Stimulated activated effector memory CD8-positive, alpha-beta T cell treated with anti-CD3 and anti-CD28 coated beads, Interleukin-12 subunit alpha, Interleukin-12 subunit beta, amount 100 ng/mL, for 72 hours (primary cell): ENCODE measurements at regions not wholly inside any gene's neighbourhood (a gene's known extent, or its start where the extent isn't known, plus 50 kb on each side); places are given as distances from the start of the nearest gene placed in this dataset.
"Not testable (repeated sequence)": the region's sequence is repeated elsewhere in the genome, so short reads cannot be mapped to it uniquely, and the experiment has no call there.

Experiments used
- ATAC-seq: fragments of 150-1000 bp; cut with Tn5 transposase; 2 replicates; pipeline ENCODE4 v1.10.0; 2021
- DNase-seq, 2 donors: peaks; one replicate each; pipeline ENCODE4 v3.0.0; 2021 to 2022; ENCODE audit warnings: low spot score in 2 of 2
- H3K27ac Mint-ChIP-seq: one replicate; pipeline ENCODE4 v1.8.0; 2022; ENCODE audit warnings: mild to moderate bottlenecking, mixed read lengths
- H3K36me3 Mint-ChIP-seq: one replicate; pipeline ENCODE4 v1.8.0; 2022; ENCODE audit warnings: mild to moderate bottlenecking, mixed read lengths
- H3K4me1 Mint-ChIP-seq: one replicate; pipeline ENCODE4 v1.8.0; 2022; ENCODE audit warnings: mixed read lengths
- H3K4me3 Mint-ChIP-seq: one replicate; pipeline ENCODE4 v1.8.0; 2022; ENCODE audit warnings: mild to moderate bottlenecking, mixed read lengths
- H3K9me3 Mint-ChIP-seq: one replicate; pipeline ENCODE4 v1.8.0; 2022; ENCODE audit warnings: mixed read lengths

DNA sequence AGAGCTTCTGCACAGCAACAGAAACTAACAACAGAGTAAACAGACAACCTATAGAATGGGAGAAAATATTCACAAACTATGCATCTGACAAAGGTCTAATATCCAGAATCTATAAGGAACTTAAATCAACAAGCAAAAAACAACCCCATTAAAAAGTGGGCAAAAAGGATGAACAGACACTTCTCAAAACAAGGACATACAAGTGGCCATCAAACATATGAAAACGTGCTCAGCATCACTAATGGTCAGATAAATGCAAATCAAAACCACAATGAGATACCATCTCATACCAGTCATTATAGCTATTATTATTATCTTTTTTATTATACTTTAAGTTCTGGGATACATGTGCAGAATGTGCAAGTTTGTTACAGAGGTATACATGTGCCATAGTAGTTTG lies 252.6 kb downstream of the PTGER3 start:
- not testable (repeated sequence) for H3K36me3 Mint-ChIP-seq

DNA sequence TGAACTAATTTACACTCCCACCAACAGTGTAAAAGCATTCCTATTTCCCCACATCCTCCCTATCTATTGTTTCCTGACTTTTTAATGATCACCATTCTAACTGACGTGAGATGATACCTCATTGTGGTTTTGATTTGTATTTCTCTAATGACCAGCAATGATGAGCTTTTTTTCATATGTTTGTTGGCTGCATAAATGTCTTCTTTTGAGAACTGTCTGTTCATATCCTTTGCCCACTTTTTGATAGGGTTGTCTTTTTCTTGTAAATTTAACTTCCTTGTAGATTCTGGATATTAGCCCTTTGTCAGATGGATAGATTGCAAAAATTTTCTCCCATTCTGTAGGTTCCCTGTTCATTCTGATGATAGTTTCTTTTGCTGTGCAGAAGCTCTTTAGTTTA lies 251.3 kb downstream of the PTGER3 start:
- not testable (repeated sequence) for H3K4me1 Mint-ChIP-seq, H3K36me3 Mint-ChIP-seq, ATAC-seq, H3K4me3 Mint-ChIP-seq, H3K27ac Mint-ChIP-seq, H3K9me3 Mint-ChIP-seq, DNase-seq

More for the DNA sequence above, 252.6 kb downstream of the PTGER3 start:
- ATAC-seq, H3K4me3 Mint-ChIP-seq, H3K27ac Mint-ChIP-seq, H3K9me3 Mint-ChIP-seq, DNase-seq, H3K4me1 Mint-ChIP-seq: not testable (repeated sequence)

DNA sequence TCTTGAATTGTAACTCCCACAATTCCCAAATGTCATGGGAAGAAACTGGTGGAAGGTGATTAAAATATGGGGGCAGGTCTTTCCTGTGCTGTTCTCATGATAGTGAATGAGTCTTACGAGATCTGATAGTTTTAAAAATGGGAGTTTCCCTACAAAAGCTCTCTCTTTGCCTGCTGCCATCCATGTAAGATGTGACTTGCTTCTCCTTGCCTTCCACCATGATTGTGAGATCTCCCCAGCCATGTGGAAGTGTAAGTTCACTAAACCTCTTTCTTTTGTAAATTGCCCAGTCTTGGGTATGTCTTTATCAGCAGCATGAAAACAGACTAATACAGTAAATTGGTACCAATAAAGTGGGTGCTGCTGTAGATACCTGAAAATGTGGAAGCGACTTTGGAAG lies 245.0 kb downstream of the PTGER3 start:
- H3K27ac Mint-ChIP-seq, H3K36me3 Mint-ChIP-seq, DNase-seq, H3K4me1 Mint-ChIP-seq, H3K9me3 Mint-ChIP-seq, H3K4me3 Mint-ChIP-seq, ATAC-seq: not testable (repeated sequence)

DNA sequence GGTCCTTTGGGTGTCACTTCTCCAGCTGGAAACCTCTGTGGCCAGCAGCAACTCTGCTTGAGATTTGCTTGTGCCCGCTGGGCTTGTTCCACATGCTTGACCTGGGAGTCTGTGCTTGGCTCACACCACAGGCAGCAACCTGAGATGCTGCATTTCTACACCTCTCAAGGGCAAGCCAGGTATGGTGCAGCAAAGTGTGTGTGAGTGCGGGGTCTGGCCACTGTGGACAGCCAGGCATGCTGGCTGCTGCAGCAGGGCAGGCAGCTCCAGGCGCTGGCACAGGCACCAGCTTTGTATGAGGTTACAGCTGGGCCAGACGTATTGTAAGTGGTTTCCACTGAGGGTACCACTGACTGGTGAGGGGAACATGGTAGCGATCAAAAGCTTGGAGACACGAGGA lies 242.0 kb downstream of the PTGER3 start:
- Mint-ChIP-seq H3K9me3 (no peaks in the 10 kb centered on the region), H3K4me1 (no peaks in the 10 kb centered on the region), H3K4me3 (no peak overlapping the region), H3K27ac (no peak overlapping the region), H3K36me3 (no peaks in the 10 kb centered on the region)
- DNase-seq (no peak), ATAC-seq (peak; percentile 21)

DNA sequence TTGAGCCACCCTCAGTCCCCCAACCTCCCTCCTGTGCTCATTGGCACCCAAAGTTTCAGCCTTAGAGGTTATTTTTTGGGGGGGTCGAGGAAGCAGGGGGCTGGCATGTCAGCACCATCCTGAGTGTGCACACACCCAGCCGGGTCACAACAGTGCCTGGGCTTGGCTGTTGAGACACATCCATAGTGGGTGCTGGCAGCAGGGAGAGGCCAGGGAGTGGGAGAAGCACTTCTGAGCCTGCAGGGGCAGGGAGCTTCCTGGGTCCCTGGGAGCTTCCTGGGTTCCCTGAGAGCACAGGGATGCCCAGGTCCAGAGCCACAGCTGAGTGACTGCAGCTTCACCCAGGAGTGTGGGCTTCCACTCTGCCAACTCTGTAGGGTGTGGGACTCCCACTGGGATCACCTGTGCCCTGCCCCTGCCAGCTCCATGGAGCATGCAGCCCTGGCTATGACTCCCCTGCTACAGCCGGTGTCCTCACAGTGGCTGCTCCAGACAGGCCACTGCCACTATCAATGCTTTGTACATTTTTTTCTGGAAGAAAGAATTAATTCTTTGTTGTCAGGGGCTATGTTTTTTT lies 240.4 kb downstream of the PTGER3 start:
- no peak overlapping the region for H3K27ac Mint-ChIP-seq
- H3K9me3 Mint-ChIP-seq, result no peaks in the 10 kb centered on the region
- H3K4me1 Mint-ChIP-seq, result no peaks in the 10 kb centered on the region
- H3K4me3 Mint-ChIP-seq, result no peak overlapping the region
- DNase-seq, result no peak
- peak; percentile 51 for ATAC-seq
- no peaks in the 10 kb centered on the region for H3K36me3 Mint-ChIP-seq

DNA sequence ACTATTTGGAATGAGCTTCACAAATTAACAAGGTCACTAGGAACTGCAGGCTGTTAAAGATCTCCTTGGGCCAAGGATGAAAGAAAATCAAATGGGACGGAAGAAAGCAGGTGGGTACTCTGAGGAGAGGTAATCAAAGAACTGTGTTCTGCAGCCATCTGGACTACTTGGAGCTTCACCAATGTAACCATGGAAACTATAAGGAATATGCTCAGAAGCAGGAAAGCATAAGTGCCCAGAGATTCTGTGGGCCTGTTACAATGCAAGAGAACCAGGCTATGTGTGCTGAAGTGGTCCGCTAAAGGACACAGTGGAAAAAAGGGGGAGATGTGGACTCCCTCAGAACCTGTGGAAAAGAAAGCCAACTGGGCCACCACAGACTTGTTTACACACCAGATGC lies 238.5 kb downstream of the PTGER3 start:
- ATAC-seq (no peak), DNase-seq (no peak)
- no peak overlapping the region for H3K27ac Mint-ChIP-seq
- peaks cover 5% of the 10 kb centered on the region for H3K9me3 Mint-ChIP-seq
- no peaks in the 10 kb centered on the region for H3K4me1 Mint-ChIP-seq
- no peaks in the 10 kb centered on the region for H3K36me3 Mint-ChIP-seq
- H3K4me3 Mint-ChIP-seq, result no peak overlapping the region

DNA sequence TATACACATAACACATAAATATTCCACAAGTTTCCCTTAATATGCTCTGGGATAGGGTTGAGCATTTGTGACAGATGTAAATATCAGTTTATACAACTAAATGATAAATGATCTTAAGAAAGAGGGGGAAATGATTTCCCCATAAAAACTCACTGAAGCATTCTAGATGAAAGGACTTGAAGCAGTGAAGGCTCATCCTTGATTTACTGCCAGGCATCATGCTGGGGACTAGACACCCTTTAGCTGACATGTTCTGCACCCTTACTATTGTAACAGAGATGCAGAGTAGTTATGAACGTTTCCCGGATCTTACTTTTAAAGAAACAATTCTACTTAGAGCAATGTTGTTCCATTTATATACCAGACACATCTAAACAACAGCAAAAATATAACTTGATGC lies 235.8 kb downstream of the PTGER3 start:
- DNase-seq (no peak), ATAC-seq (no peak)
- H3K4me1 Mint-ChIP-seq, result no peaks in the 10 kb centered on the region
- H3K9me3 Mint-ChIP-seq, result peaks cover 5% of the 10 kb centered on the region
- no peaks in the 10 kb centered on the region for H3K36me3 Mint-ChIP-seq
- no peak overlapping the region for H3K27ac Mint-ChIP-seq
- no peak overlapping the region for H3K4me3 Mint-ChIP-seq

DNA sequence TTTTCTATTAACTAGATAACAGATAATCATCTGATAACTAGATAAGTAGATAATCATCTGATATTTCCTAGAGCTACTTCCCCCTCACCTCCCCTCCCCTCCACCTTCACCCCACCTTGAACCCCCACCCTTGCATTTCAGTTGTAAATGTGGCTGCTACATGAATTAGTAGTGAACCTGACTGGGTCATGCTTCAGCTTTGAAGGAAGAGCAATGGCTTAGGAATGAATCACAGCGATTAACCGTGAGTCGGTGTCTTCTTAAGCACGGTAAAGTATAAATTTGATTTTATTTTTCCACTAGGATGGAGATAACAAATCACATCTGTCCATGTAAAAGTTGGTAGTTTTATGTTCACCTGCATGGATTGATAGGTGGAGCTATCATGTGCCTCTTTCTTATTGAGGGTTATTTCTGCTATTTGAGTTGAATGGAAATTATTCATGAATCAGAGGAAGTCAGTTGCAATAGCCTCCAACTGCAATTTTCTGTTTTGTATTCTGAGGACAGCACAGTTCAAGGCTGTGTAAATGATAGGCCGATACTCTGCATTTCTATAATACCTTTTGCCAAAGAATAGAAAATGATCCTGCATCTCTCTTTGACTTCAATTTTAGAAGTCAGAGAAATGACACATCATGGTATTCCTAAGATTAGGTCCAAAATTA lies 235.0 kb downstream of the PTGER3 start:
- Mint-ChIP-seq H3K4me1 (no peaks in the 10 kb centered on the region), H3K9me3 (peaks cover 5% of the 10 kb centered on the region), H3K36me3 (no peaks in the 10 kb centered on the region), H3K4me3 (no peak overlapping the region), H3K27ac (no peak overlapping the region)
- ATAC-seq (no peak), DNase-seq (no peak)

DNA sequence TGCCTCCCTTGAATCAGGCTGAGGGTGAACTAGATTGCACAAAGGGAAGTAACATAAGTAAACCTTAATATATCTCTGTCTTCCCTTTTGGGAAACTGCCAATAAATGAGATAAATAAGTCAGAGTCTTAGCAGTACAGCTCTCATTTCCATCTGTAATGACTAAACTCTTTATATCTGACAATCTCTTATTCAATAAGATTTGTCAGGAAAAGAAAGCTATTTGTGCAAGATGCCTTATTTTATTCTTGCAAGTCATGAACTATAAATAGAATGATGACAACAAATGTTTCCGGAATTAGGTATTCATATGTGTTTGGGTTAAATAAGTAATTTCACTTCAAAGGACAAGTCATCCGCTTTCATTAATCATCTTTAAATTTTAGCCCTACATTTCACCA lies 229.2 kb downstream of the PTGER3 start:
- Mint-ChIP-seq H3K4me3 (no peak overlapping the region), H3K27ac (no peak overlapping the region), H3K36me3 (no peaks in the 10 kb centered on the region), H3K4me1 (no peaks in the 10 kb centered on the region), H3K9me3 (peaks cover 7% of the 10 kb centered on the region)
- ATAC-seq, result no peak
- no peak for DNase-seq

DNA sequence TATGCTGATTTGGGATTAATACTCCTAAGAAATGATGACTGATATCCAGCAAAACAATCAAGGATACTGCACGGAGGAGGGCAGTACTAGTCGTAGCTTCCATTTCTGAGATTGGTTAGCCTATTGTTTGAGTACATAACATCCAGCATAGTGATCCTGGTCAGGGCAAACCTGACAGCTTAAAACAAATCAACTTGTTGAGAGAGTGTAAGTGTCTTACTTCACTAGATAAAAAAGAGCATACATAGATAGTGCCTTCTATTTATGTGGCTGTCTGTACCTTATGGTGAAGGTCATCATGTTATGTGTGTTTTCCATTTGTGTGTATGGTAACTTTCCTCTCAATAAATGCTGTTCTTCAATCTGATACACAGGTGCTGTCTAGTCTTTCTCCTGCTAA lies 228.4 kb downstream of the PTGER3 start:
- Mint-ChIP-seq H3K4me1 (no peaks in the 10 kb centered on the region), H3K4me3 (no peak overlapping the region), H3K36me3 (no peaks in the 10 kb centered on the region), H3K27ac (no peak overlapping the region), H3K9me3 (peaks cover 3% of the 10 kb centered on the region)
- DNase-seq, result no peak
- no peak for ATAC-seq

DNA sequence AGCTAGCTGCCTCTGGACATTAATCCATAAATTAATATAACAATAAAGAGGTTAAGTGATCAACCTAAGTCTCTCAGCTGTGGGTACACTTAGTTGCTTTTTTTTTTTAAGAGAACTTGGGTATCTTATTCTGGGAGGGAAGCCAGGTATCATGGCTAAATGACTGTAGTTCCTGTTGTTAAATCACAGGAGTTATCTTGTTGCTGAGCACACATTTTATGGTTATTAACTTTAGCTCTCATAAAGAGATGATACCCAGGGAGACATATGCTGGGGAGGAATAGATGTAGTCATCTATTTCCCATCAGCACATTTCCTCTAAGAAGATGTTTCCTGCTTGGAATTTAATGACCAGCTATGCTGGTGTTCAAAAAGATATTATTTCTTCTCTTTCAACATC lies 227.8 kb downstream of the PTGER3 start:
- ATAC-seq (no peak), DNase-seq (no peak)
- H3K36me3 Mint-ChIP-seq, result no peaks in the 10 kb centered on the region
- H3K4me1 Mint-ChIP-seq, result no peaks in the 10 kb centered on the region
- no peak overlapping the region for H3K4me3 Mint-ChIP-seq
- peaks cover 3% of the 10 kb centered on the region for H3K9me3 Mint-ChIP-seq
- no peak overlapping the region for H3K27ac Mint-ChIP-seq

DNA sequence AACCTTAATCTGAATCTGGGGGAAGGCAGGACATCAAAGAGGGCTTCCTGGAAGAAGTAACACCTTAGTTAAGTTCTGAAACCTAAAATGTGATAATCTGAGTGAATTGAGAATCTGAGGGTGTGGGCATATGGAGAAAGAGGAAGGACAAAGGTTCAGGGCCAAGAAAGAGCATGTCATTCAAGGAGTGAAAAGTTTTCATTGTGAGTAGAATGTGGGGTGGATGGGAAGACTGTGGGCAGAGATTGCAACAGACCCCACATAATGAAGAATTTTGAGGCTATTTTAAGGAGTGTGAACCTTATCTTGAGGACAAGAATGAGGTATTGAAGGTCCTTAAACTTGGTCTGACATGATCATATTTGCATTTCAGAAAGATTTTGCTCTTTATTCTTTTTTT lies 227.2 kb downstream of the PTGER3 start:
- Mint-ChIP-seq H3K27ac (no peak overlapping the region), H3K9me3 (peaks cover 8% of the 10 kb centered on the region), H3K36me3 (no peaks in the 10 kb centered on the region), H3K4me3 (no peak overlapping the region), H3K4me1 (no peaks in the 10 kb centered on the region)
- DNase-seq (no peak), ATAC-seq (no peak)

DNA sequence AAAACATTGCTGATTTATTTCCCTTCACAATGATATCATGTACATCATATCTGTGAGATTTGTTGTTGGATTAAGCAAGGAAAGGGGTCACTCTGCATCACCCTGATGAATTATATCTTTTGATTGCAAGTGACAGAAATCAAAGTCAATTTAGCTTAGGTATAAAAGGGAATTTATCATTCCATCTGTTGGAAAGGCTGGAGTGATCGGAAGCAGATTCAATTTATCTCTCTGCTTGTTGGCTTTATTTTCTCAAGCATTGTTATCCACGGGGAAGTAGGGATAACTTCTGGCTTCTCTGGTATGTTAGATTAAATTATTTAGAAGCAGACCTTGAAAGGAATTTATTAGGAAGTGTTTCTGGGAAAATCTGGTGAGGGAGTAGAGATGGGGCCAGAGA lies 226.6 kb downstream of the PTGER3 start:
- no peaks in the 10 kb centered on the region for H3K36me3 Mint-ChIP-seq
- no peak for DNase-seq
- no peaks in the 10 kb centered on the region for H3K4me1 Mint-ChIP-seq
- H3K4me3 Mint-ChIP-seq, result no peak overlapping the region
- no peak for ATAC-seq
- H3K27ac Mint-ChIP-seq, result no peak overlapping the region
- H3K9me3 Mint-ChIP-seq, result peaks cover 8% of the 10 kb centered on the region

DNA sequence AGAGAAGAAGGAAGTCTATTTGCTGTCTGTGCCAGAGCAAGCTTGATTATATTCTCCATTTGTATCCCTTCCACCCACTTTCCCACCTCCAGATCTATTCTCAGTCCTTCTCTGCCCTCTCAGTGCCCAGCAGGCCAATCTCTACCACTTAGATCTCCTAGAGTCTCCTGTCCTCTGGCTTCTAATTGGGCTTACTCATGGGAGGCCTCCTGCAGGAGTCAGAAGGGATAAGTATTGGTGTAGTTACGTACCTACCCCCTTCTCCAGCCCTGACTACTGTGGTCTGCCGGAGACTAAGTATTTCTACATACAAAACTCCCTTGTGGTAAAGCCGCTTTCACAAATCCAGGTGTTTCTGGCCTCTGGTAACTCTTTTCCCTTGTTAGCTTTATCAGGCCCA lies 221.2 kb downstream of the PTGER3 start:
- no peak overlapping the region for H3K4me3 Mint-ChIP-seq
- H3K4me1 Mint-ChIP-seq, result no peaks in the 10 kb centered on the region
- H3K36me3 Mint-ChIP-seq, result no peaks in the 10 kb centered on the region
- H3K27ac Mint-ChIP-seq, result no peak overlapping the region
- DNase-seq (no peak), ATAC-seq (no peak)
- H3K9me3 Mint-ChIP-seq, result peaks cover 5% of the 10 kb centered on the region

DNA sequence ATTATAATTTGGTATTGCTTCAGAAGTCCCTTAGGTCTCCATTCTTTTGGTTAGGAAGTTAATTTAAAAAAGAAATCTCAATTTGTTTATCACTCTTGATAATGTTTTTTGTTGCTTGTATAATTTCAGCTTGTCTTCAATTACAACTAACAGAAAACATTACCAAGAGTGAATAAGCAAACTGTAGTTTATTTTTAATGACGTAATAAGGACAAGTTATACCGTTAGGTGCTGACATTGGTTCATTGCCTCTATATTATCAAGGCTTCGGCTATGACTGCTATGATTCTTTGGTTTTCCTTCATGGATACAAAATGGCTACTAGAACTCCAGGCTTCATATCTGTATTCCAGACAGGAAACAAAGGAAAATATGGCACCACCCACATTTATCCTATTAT lies 220.6 kb downstream of the PTGER3 start:
- ATAC-seq (no peak), DNase-seq (no peak)
- no peaks in the 10 kb centered on the region for H3K4me1 Mint-ChIP-seq
- H3K4me3 Mint-ChIP-seq, result no peak overlapping the region
- H3K9me3 Mint-ChIP-seq, result peaks cover 5% of the 10 kb centered on the region
- no peaks in the 10 kb centered on the region for H3K36me3 Mint-ChIP-seq
- no peak overlapping the region for H3K27ac Mint-ChIP-seq

DNA sequence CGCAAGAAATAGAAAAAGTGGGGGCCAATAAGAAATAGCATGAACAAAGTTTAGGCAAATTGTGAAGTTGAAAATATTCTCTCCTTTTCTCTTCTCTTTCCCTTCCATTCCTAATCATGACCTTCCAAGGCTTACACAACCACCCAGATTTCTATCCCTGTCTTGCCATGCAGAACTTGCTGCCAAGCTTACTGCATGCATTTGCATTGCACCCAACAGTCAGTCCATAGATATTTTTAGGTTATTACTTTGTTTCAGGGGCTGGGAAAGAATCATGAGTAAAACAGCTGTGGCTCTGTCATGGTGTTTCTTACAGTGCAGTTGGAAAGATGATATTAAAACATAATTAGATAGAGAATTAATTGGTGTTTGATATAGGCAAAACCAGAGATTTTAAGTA lies 219.4 kb downstream of the PTGER3 start:
- Mint-ChIP-seq H3K36me3 (no peaks in the 10 kb centered on the region), H3K4me3 (no peak overlapping the region), H3K27ac (no peak overlapping the region), H3K4me1 (no peaks in the 10 kb centered on the region), H3K9me3 (peaks cover 5% of the 10 kb centered on the region)
- no peak for DNase-seq
- ATAC-seq, result no peak

DNA sequence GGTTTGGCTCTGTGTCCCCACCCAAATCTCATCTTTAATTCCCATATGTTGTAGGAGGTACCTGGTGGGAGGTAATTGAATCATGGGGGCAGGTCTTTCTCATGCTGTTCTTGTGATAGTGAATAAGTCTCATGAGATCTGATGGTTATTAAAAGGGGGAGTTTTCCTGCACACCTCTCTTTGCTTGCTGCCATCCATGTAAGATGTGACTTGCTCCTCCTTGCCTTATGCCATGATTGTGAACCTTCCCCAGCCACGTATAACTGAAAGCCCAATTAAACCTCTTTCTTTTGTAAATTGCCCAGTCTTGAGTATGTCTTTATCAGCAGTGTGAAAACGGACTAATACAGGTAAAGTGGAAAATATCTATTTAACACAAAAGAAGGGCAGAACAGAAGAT lies 213.3 kb downstream of the PTGER3 start:
- ATAC-seq, H3K9me3 Mint-ChIP-seq, H3K4me1 Mint-ChIP-seq: not testable (repeated sequence)

More for the DNA sequence above, 213.3 kb downstream of the PTGER3 start:
- DNase-seq, H3K36me3 Mint-ChIP-seq, H3K27ac Mint-ChIP-seq, H3K4me3 Mint-ChIP-seq: not testable (repeated sequence)
